Thoracic aorta (tissue), 2 donors: ENCODE measurements at regions not wholly inside any gene's neighbourhood (a gene's known extent, or its start where the extent isn't known, plus 50 kb on each side); places are given as distances from the start of the nearest gene placed in this dataset.
"Not testable (repeated sequence)": the region's sequence is repeated elsewhere in the genome, so short reads cannot be mapped to it uniquely, and the experiment has no call there.

Source experiments
- ATAC-seq: fragments of 150-250 bp; one replicate; pipeline ENCODE4 v1.8.0; 2017; ENCODE audit warnings: low read depth; ENCODE audit not compliant: insufficient number of reproducible peaks, low FRiP score
- DNase-seq: peaks from one replicate; pipeline ENCODE4 v3.0.0-alpha.2; 2020; ENCODE audit warnings: low spot score
- H3K27ac ChIP-seq, 2 donors: fragments of 200-600 bp; sonication (generic); 1 replicate in 1 of 2; 2 replicates in 1 of 2; pipeline ENCODE4 v1.5.1; 2016; ENCODE audit warnings: mild to moderate bottlenecking in 2 of 2, moderate library complexity in 2 of 2
- H3K27me3 ChIP-seq: fragments of 200-600 bp; sonication (generic); replicated peaks from 2 replicates; pipeline ENCODE4 v1.6.0; 2016; ENCODE audit warnings: mild to moderate bottlenecking; ENCODE audit not compliant: insufficient read depth
- H3K36me3 ChIP-seq: fragments of 200-600 bp; sonication (generic); one replicate; pipeline ENCODE4 v1.5.1; 2016
- H3K4me1 ChIP-seq, 2 donors: fragments of 200-600 bp; sonication (generic); 1 replicate in 1 of 2; 2 replicates in 1 of 2; pipeline versions ENCODE4 v1.5.1 to v1.6.0; 2016; ENCODE audit warnings: low read depth in 2 of 2, mild to moderate bottlenecking in 1 of 2; ENCODE audit not compliant: control insufficient read depth in 1 of 2
- H3K4me3 ChIP-seq: fragments of 200-600 bp; sonication (generic); 2 replicates; pipeline ENCODE4 v1.5.1; 2016; ENCODE audit warnings: mild to moderate bottlenecking
- H3K9me3 ChIP-seq: fragments of 200-600 bp; sonication (generic); 2 replicates; pipeline ENCODE4 v1.5.1; 2016
- TF ChIP-seq, protein P1 (sequence below): fragments of 200-600 bp; sonication (generic); IDR thresholded peaks from one replicate; pipeline ENCODE4 v1.5.1; 2019; ENCODE audit warnings: antibody characterized with exemption

DNA sequence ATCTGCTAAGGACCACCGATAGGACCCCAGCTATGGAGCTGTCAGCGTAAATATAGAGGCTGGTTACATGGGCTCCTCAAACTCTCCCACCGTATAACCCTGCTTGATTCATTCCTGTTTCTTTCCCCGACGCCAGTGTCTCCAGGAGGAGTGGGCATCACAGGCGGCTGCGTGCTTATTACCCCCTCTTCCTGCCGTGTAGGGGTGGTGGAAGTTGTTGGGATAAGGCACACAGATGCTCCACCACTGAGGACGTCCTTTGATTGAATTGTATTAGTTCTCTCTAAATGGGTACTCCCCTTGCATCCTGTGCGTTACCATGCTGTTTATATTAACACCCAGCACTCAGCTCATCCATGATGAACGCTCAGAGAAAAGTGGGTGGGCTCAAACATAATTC lies 104.6 kb downstream of the ZBTB18 start:
- Histone ChIP-seq H3K4me1 (peaks cover 4% of the 10 kb centered on the region in 2 donors), H3K36me3 (no peaks in the 10 kb centered on the region), H3K9me3 (no peaks in the 10 kb centered on the region), H3K4me3 (no peak overlapping the region), H3K27me3 (no peaks in the 10 kb centered on the region), H3K27ac (no peak overlapping the region)
- TF ChIP-seq, protein P1, sequence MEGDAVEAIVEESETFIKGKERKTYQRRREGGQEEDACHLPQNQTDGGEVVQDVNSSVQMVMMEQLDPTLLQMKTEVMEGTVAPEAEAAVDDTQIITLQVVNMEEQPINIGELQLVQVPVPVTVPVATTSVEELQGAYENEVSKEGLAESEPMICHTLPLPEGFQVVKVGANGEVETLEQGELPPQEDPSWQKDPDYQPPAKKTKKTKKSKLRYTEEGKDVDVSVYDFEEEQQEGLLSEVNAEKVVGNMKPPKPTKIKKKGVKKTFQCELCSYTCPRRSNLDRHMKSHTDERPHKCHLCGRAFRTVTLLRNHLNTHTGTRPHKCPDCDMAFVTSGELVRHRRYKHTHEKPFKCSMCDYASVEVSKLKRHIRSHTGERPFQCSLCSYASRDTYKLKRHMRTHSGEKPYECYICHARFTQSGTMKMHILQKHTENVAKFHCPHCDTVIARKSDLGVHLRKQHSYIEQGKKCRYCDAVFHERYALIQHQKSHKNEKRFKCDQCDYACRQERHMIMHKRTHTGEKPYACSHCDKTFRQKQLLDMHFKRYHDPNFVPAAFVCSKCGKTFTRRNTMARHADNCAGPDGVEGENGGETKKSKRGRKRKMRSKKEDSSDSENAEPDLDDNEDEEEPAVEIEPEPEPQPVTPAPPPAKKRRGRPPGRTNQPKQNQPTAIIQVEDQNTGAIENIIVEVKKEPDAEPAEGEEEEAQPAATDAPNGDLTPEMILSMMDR = no peak
- ATAC-seq (no peak), DNase-seq (no peak)

DNA sequence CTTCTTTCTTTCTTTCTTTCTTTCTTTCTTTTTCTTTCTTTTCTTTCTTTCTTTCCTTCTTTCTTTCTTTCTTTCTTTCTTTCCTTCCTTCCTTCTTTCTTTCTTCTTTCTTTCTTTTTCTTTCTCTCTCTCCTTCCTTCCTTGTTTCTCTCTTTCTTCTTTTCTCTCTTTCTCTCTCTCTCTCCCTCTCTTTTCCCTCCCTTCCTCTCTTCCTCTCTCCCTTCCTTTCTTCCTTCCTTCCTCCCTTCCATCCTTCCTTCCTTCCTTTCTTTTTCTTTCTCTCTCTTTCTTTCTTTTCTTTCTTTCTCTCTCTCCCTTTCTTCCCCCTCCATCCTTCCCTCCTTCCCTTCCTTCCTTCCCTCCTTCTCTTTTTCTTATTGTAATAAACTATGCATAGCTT lies 105.5 kb downstream of the ZBTB18 start:
- ATAC-seq, H3K9me3 ChIP-seq, H3K27ac ChIP-seq, DNase-seq, H3K36me3 ChIP-seq, H3K4me1 ChIP-seq, H3K27me3 ChIP-seq, H3K4me3 ChIP-seq: not testable (repeated sequence)

DNA sequence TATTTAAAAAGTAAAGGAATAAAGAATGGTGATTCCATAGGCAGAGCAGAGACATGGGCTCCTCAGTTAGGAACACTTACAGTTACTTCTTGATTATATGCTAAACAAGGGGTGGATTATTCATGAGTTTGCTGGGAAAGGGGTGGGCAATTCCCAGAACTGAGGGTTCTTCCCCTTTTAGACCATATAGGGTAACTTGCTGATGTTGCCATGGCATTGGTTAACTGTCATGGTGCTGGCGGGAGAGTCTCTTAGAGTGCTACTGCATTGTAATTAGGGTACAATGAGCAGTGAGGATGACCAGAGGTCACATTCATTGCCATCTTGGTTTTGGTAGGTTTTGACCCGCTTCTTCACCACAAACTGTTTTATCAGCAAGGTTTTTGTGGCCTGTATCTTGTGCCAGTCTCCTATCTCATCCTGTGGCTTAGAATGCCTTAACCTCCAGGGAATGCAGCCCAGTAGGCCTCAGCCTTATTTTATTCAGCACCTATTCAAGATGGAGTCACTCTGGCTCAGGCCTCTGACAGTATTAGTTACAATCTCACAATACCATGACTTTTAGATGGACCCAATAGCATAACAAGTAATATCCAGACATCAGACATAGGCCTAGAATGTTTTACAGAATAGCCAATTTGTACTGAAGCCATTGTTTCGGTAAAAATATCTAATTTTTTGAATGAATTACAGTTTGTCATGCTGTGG lies 106.8 kb downstream of the ZBTB18 start:
- Histone ChIP-seq H3K4me1 (peaks cover 4% of the 10 kb centered on the region in 2 donors), H3K4me3 (no peak overlapping the region), H3K36me3 (no peaks in the 10 kb centered on the region), H3K27me3 (no peaks in the 10 kb centered on the region), H3K27ac (no peak overlapping the region), H3K9me3 (no peaks in the 10 kb centered on the region)
- no peak for DNase-seq
- no peak for ATAC-seq
- TF ChIP-seq, protein P1 = no peak

DNA sequence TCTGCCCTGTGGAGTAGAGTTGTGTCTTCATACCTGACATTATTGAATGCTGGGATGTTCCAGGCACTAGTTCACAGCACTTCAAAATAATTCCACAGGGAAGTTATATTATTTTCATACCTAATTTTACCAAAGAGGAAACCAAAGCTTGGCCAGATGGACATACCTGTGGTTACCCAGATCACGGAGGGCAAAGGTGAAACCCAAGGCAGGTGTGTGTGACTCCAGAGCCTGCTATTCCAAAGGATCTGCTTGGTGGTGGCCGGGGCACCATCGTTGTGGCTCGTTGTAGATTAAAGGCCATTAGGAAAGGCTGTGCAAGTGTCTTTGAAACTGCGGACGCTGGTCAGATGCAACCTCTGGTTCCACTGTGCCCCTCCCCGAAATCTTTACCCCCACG lies 108.6 kb downstream of the ZBTB18 start:
- Histone ChIP-seq H3K9me3 (no peaks in the 10 kb centered on the region), H3K27ac (no peak overlapping the region)

DNA sequence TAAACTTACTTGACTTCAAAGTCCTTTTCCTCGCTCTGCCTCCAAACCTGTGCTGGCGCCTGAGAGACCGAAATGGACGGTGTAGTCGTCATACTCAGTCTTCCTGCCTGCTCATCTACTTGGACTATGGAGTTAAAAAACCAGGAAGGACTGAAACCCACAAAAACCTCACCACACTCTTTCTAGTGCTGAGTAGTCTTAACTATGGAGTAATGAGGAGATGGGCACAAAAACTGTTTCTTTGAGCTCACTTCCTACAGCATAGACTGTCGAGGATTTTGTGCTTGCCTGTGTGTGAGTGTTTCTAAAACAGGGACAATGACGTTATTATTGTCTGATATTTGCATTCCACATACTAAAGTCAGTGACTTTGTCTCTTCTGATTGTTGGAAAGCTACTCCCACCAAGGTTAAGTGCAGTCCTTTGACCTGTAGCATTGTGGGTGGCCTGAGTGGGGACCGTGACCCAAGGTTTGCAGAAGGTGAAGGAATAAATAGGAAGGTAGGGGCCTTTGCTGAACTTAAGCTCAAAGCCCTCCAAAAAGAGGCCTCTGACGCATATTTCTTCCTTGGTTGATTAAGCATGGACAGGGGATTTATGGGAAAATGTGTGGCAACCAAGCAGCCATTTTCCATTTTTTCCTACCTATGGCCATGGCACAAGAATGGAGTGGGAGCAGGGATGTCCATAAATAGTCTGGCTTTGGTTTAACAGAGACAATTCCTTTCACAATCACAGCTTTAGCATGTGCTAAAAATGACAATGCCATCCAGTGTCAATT lies 109.6 kb downstream of the ZBTB18 start:
- no peaks in the 10 kb centered on the region for H3K9me3 ChIP-seq
- H3K4me1 ChIP-seq = peaks cover 10 to 12% of the 10 kb centered on the region in 2 donors
- no peak overlapping the region for H3K27ac ChIP-seq
- no peak for DNase-seq
- H3K4me3 ChIP-seq = no peak overlapping the region
- no peaks in the 10 kb centered on the region for H3K27me3 ChIP-seq
- TF ChIP-seq, protein P1 = no peak
- ATAC-seq = no peak
- no peaks in the 10 kb centered on the region for H3K36me3 ChIP-seq

More for the DNA sequence above, 108.6 kb downstream of the ZBTB18 start:
- TF ChIP-seq, protein P1 = no peak
- Histone ChIP-seq H3K4me3 (no peak overlapping the region), H3K4me1 (peaks cover 11 to 12% of the 10 kb centered on the region in 2 donors), H3K36me3 (no peaks in the 10 kb centered on the region), H3K27me3 (no peaks in the 10 kb centered on the region)
- DNase-seq (no peak), ATAC-seq (no peak)
